Activated gamma-delta T cell (primary cell): ENCODE measurements at regions not wholly inside any gene's neighbourhood (a gene's known extent, or its start where the extent isn't known, plus 50 kb on each side); places are given as distances from the start of the nearest gene placed in this dataset.
"Not testable (repeated sequence)": the region's sequence is repeated elsewhere in the genome, so short reads cannot be mapped to it uniquely, and the experiment has no call there.

Experiments used
- DNase-seq: peaks from one replicate; lab custom pipeline; 2025; lab: John Stamatoyannopoulos, UW

DNA sequence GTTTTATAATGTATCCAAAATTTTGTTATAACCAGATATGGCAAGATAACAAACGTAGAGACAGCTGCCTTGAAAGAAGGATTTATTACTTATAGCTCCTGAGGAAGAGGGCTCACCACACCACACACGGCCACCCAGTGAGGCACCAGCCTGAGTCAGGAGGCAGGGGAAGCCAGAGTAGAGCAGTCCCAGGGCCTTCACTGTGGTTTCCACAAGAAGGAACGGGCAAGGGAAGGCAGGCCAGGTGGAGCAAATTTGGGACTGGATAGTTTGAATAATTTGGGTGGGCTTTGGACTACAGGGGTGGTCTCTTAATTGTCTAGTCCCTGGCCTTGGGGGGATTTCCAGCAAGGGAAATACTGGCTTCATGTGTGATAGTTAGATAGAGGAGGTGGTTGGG is 72.5 kb downstream of the RRAGC start:
- DNase-seq: no peak

DNA sequence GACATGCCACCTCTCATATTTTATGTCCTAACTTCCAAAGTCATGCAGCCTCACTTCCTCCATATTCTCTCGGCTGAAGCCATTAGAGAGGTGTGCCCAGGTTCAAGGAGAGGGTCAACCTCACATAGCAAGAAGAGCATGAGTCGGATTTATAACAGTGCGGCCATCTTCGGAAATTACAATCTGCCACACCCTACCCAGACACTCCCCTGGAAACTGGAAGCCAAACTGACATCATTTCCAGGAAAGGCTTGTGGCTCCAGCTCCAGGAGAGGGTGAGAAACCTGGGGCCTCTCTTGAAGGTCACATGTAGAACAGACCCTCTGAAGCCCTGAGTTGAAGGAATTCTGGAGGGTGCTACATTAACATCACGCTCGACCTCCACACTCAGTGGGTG is 73.5 kb downstream of the RRAGC start:
- DNase-seq: no peak

DNA sequence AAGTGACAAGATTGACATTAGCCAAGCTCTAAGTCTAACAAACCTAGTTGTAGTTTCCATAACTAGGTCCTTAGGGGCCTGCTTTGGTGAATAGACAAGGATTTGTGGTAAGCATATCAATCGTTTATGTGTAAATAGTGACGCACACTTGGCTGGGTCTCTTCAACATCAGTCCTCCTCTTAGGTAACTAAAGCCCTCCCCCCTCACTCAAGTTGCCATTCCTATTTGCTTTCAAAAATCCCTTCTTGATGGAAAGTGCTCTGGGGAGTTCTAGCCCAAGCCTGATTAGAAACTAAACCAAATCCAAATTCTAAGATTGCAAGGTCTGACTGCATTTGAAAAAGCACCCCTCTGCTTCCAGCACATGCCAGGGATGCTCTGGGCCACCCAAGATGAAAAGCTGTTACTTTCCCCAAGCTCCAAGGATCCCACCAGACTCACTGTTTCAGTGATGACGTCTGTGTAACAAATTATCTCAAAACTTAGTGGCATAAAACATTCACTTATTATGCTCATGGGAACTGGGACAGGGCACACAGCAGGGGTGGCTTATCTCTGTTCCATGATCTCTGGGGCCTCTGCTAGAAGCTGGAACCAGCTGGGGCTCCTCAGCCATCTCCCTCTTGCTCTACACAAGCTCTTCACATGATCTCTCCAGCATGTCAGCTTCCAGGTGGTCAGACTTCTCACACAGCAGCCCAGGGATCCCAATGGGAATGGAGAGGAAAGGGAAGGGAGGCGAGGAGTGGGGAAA is 74.1 kb downstream of the RRAGC start:
- no peak for DNase-seq

DNA sequence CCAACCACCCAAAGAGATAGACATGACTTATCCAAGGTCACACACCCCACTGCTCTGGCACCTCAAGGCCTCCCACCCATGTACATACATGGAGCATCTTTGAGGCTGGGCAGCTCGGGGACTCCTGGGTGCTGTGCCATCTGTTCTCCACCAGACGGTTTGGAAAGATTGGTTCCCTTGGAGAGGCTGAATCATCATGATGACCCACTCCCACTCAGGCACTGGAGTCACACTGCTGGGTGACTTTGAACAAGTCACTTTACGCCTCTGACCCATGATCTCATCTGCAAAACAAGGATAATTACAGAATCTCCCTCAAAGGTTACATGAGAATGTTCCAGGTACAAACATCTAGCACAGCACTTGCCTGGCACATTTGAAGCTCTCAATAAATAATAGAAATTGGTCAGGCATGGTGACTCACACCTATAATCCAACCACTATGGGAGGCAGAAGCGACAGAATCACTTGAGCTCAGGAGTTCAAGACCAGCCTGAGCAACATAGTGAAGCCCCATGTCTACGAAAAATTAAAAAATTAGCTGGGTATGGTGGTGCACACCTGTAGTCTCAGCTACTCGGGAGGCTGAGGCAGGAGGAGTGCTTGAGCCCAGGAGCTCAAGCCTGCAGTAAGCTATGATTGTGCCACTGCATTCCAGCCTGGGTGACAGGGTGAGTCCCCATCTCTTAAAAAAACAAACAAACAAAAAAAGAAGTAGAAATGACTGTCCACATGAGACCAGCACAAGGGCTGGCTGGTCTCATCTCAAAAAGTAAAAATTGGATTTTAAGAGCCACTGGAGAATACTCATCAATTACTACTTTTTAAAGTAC is 74.9 kb downstream of the RRAGC start:
- DNase-seq: no peak

DNA sequence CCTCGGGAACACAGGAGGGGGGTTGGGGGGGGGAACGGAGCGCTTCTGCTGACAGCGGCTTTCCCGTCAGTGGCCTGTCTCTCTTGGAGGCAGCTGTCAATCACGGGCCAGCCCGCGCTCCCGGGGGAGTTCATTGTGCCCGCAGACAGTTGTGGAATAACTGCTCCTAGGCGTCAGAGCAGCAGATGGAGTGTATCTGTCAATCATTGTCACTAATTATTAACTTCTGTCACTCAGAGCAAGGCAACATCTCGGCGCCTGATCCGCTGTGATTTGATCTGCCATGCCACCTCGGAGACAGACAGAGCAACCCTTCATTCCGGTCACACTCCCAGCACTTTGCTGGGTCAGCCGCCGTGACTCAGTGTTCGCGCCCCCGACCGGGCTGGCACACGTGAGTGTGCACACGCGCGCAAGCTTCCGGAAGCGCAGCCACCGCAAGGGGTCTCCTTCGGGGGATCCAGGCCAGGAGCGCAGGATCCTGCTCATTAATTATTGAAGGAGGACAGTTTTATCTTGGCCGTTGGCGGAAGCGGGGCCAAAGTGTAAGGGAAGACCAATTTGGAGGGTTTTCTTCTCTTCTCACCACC is 75.8 kb downstream of the RRAGC start:
- DNase-seq: no peak

DNA sequence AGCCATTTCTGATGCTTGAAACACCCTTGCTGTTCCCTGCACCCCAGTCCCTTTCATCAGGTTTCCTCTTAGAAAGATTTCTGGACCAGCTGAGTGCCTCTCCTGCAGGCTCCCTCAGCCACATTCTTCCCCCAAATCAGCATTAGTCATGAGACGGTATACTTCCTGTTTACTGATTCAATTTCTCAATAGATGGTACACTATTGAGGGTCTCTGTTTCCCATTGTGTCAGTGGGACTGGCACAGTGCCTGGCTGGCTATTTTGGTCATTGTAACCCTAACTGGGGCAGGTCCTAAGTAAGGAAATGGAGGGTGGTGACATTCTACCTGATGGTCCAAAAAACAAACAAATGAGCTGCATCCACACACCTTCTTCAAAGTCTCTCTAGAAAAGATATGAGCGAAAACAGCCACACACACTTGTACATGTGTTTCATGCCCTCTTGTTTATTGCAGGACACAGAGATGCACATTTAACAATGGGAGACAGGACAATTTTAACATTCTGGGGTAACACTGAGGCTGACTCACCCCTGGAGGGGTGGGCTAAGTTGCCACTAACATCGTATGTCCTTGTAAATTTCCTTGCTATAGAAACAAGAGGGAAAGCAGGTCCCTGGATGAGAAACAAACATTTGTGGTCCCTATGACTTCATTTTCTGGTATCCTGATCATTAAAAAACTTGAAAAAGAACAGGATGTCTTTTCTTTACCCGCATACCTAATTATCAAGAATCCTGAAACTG is 77.5 kb downstream of the RRAGC start:
- DNase-seq: no peak

DNA sequence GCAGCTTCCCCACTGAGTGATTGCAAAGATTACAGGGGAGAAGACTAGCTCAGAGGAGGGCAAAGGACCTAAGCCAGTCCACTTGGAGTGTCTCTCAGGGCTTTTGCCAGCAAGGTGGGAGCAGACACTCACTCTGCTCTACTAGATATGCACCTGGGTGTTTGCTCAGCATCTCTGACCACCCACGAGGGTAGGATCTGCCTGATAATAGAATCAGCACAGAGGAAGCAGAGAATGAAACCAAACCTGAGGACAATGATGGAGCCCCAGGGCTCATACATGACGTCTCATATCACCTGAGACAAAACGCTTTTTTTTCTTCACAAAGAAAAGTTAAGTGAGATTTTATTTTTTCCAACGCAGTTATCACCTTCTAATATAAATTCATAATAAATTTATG is 79.4 kb downstream of the RRAGC start:
- DNase-seq: no peak

DNA sequence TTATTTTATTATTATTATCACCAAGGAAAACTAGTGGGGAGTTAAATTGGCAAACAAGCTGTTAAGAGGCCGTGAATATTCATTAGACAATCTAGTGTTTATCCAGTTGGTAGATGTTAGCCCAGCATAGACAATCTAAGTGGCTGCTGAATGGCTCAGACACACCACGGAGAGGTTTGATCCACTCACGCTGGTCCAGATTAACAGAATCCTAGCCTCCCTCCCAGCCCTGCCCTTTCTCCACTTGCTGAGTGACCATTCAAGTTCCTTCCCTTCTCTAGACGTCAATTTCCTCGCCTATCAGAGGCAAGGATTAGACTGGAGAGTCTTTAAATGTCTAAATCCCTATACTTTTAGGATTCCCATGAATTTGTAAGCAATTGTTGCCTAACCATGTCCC is 80.1 kb downstream of the RRAGC start:
- DNase-seq: no peak

DNA sequence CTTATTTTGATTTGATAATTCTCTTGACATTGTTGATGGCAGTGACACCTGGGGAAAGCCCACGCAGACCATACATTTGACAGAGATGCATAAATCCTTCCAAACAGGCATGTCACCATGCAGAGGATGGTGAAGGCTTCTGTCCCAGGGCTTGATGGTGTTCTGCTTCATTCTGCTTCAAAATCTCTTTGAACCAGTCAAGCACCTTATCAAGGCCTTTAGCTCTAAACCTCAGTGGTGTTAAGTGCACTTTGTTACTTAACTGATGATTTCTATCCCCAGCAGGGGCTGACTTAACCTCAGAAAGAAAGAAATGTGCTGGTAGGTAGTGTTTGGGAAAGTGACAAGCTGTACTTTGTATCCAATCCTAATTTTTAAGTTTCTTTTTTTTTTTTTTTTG is 81.1 kb downstream of the RRAGC start:
- DNase-seq: no peak

DNA sequence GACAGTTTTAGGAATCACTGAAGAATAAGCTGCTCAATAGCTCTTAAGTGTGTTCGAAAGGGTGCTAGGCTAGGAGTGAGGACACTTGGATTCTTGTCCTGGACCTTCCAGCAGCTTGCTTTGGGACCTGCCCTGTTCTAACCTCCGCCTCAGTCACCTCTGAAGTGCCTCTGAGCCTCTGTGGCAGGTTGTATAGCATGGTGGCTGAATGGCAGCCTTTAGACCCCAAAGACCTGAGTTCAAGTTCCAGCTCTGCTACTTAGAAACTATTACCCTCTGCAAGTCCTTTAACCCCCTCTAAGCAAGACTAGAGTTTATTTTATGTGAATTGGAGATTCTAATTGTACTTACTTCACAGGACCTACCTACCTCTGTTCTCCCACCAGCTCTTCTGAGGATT is 81.5 kb downstream of the RRAGC start:
- no peak for DNase-seq

DNA sequence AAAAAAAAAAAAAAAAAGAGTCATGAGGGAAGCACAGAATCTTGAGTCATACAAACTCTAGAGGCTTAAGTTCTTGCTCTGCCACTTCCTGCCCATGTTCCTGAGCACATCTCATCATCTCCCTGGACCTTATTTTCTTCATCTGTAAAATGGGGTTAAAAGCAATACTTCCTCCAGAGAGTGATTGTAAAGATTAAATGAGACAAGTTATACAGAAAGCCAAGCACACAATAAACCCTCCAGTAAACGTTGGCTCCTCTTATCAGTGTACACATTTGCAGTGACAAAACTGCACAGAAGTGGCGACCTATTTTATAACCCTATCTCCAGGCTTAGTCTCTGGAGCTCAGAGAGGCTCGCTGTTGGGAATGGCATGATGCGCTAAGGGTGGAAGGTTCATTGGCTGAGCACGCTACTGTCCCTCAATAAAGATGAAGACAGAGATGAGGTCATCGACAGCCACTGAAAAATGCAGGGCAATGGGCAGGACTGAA is 82.1 kb downstream of the RRAGC start:
- DNase-seq: no peak

DNA sequence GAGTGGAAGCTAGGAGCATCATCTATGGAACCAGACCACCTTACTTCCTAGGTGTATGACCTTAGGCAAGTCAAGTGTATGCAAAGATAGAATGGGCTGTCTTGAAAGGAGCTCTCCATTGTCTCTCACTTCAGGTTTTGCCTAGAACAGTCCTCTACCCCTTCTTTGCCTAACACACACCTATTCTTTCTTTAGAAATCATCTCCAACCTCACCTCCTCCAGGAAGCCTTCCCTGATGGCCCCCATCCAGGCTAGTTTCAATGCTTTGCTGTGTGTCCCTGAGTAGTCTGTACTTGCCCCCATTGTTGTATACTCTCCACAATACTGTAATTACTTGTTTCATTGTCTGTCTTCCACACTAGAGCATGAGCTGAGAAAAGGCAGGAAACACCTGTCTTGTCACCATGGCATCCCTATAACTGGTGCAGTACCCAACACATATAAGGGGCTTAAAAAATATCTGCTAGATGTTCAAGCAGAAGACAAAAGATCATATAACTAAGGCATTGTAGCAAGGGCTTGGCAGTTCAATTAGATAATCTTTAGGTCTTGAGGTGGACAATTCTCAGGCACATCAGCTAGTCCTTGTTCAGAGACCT is 83.0 kb downstream of the RRAGC start:
- DNase-seq: no peak

DNA sequence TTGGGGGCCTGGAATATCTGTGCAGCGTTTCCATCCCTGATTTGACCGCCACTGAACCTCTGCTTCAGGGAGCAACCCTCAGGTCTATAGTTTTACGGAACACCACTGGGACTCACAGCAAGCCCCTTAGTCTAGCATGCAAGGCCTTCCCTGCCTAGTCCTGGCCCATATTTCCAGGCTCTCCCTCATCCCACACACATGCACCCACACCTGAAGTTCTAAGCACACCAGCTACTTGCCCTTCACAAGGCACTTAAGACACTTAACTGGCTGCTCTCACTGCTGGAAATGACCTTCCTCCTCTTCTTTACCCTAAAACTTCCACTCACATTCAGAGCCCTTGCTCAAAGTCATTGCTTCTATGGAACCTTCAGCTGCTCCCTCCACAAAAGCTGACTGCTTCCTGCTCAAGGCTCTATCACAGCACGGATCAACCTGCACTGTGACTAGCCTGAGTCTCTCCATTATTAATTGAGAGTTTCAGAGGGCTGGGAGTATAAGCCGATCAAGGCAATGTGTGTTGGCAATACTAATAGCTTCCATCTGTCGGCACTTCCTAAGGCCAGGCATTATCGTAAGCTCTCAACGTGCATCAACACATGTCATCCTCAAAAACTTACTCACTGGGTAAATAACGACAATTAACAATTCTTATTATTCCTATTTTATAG is 84.3 kb downstream of the RRAGC start:
- no peak for DNase-seq

DNA sequence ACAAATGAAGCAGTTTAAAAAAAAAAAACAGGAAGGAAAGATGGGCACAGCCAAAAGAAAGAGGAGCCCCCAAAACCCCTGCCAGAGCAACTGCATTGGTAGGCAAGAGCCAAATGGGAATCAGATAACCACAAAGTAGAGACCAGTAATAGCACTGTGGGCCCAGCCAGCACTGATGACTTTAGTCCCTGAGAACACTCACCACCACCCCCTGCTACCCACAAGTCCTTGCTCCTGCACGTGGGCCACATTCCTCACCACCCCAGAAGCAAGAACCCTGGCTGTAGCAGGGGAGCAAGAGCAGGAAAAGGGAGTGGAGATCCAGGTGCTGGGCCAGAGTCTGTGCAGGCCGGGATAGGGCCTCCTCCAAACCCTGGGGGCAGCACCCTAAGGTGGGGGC is 86.1 kb downstream of the RRAGC start:
- no peak for DNase-seq

DNA sequence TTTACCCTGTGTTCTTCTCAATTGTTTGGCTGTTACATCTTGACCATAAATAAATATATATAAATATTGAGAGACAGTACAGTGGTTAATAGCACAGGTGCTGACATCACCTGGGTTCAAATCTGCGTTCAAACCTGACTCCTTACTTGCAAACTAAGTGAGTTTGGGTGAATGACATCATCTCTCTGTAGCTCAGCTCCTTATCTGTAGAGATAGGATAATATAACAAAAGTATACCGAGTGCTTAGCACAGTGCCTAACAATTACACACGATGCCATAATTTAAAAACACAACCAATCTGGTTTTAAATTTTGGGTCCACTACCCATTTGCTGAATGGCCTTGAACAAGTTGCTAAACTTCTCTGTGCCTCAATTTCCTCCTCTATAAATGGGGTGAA is 86.6 kb downstream of the RRAGC start:
- no peak for DNase-seq

DNA sequence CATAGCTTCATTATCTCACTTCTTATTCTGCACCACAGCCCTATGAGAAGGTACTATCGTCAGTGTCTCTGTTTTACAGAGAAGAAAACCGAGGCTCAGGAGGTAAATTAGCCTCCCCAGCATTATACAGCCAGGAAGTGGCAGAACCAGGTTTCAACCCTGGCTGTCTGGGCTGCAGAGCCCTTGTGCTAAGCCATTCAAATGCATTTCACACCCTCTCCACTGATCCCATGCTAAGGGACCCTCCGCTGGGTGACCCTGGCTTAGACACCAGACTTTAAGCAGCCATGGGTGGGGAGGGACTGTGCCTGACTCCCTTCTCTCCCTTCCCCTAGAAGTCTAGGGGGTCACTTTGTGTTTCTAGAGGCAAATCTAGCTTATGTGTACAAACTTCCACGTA is 87.5 kb downstream of the RRAGC start:
- DNase-seq: no peak

DNA sequence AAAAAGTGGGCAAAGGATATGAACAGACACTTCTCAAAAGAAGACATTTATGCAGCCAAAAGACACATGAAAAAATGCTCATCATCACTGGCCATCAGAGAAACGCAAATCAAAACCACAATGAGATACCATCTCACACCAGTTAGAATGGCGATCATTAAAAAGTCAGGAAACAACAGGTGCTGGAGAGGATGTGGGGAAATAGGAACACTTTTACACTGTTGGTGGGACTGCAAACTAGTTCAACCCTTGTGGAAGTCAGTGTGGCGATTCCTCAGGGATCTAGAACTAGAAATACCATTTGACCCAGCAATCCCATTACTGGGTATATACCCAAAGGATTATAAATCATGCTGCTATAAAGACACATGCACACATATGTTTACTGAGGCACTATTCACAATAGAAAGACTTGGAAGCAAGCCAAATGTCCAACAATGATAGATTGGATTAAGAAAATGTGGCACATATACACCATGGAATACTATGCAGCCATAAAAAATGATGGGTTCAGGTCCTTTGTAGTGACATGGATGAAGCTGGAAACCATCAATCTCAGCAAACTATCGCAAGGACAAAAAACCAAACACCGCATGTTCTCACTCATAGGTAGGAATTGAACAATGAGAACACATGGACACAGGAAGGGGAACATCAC is 88.9 kb downstream of the RRAGC start:
- not testable (repeated sequence) for DNase-seq

DNA sequence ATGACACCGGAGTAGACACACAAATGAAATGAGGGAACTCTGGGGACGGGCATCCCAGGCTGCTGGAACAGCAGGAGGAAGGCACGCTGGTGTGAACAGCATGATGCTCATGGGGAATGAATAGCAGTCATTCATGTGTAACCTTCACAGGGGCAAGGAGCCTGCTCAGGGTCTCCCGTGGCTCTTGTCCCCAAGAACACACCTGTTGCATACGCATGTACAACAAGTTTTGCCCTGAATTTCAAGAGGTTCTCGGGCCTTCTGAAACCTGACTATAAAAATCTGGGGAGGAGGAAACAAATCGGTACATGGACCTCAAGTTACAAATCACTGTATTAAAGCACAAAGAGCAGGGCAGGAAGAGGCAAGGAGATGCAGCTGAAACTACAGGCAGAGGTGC is 93.4 kb downstream of the RRAGC start:
- no peak for DNase-seq

DNA sequence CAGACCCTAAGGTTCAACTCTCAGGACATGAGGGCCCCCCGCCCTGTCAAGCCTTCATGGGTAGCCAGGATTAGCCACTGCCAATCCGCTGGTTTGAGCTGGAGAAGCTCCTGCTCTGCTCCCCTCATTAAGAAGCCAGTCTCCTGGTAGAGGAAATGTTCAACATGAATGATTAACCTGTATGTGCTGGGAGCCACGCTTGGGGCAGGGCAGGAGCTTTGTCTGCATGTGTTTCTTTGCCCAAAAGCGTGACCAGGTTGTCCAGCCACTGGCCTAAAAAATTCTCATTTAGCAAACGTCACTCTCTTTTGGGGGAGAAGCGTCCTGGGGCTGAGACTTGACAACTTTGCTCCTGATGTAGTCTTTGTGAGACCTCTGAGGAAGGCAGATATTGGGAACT is 96.5 kb downstream of the RRAGC start:
- DNase-seq: no peak

DNA sequence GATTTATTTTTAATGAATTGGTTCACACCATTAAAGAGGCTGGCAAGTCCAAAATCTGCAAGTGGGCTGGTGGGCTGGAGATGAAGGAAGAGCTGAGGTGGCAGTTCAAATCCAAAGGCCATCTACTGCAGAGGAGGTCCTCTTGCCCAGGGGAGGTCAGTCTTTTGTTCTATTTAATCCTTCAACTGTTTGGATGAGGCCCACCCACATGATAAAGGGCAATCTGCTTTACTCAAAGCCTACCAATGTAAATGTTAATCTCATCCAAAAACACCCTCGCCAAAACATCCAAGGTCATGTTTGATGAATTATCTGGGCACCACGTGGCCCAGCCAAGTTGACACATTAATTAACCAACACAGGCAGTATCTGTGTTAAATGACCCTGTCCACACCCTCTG is 99.0 kb downstream of the RRAGC start:
- DNase-seq: no peak

DNA sequence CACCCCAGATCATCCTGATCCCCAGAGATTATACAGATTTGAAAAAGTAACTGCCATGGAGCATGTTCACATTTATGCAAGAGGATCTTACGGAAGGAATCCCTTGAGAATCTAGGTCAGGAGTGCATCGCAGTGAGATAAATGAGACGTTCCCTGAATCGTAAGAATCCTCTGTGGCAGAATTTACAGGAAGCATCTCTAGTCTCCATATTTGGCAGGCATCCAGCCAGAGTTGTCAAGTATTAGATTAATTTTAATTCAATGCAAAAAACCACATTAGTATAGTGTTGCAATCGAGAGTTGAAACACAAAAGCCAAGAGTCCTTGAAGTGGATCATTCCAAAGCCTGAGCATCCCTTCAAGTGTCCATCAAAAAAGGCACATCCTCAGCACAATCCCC is 100.8 kb downstream of the RRAGC start:
- DNase-seq: no peak
